ENCODE measurements at regions not wholly inside any gene's neighbourhood (a gene's known extent, or its start where the extent isn't known, plus 50 kb on each side); places are given as distances from the start of the nearest gene placed in this dataset.

DNA sequence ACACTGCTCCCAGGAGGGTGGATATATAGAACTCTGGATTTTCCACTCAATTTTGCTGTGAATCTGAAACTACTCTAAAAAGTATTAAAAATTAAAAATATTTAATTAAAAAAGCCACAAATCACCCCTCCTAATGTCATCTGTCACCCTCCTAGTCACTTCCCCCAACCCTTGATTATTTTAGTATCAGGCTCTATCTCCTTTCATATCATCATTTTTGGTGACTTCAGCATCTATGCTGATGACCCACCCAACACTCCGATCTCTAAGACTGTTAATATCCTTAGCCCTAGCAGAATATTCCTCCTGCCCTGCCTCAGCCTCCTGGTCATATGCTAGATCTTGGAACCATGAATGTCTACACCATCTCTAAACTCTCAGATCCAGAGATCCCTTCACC, 128.3 kb upstream of the SLC1A4 start:
- TF ChIP-seq EZH2 (IDR thresholded peaks at IDR 0.05; ENCODE audit: borderline replicate concordance, low read depth, low read length, severe bottlenecking) (no peak), FOS (IDR thresholded peaks at IDR 0.05; ENCODE audit: borderline replicate concordance, insufficient read depth, low read length) (no peak), POLR2AphosphoS5 (IDR thresholded peaks at IDR 0.05; ENCODE audit: insufficient read depth, low read depth, low read length) (no peak), POLR2A (IDR thresholded peaks at IDR 0.05; ENCODE audit: low read depth, low read length) (no peak), MYC (IDR thresholded peaks at IDR 0.05; ENCODE audit: low read depth, low read length) (no peak), JUN (IDR thresholded peaks at IDR 0.05; ENCODE audit: borderline replicate concordance, insufficient read depth, insufficient read length, low read depth) (no peak), GATA2 (IDR thresholded peaks at IDR 0.05; ENCODE audit: insufficient read depth, insufficient read length, low read depth, low read length) (no peak)
- TF ChIP-seq, protein P1, sequence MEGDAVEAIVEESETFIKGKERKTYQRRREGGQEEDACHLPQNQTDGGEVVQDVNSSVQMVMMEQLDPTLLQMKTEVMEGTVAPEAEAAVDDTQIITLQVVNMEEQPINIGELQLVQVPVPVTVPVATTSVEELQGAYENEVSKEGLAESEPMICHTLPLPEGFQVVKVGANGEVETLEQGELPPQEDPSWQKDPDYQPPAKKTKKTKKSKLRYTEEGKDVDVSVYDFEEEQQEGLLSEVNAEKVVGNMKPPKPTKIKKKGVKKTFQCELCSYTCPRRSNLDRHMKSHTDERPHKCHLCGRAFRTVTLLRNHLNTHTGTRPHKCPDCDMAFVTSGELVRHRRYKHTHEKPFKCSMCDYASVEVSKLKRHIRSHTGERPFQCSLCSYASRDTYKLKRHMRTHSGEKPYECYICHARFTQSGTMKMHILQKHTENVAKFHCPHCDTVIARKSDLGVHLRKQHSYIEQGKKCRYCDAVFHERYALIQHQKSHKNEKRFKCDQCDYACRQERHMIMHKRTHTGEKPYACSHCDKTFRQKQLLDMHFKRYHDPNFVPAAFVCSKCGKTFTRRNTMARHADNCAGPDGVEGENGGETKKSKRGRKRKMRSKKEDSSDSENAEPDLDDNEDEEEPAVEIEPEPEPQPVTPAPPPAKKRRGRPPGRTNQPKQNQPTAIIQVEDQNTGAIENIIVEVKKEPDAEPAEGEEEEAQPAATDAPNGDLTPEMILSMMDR (IDR thresholded peaks at IDR 0.05; ENCODE audit: extremely low read depth in 1 of 2, insufficient read depth in 1 of 2, low read depth in 1 of 2, low read length in 2 of 2), result no peak
- TF ChIP-seq, protein P2, sequence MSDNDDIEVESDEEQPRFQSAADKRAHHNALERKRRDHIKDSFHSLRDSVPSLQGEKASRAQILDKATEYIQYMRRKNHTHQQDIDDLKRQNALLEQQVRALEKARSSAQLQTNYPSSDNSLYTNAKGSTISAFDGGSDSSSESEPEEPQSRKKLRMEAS (IDR thresholded peaks at IDR 0.05; ENCODE audit: insufficient read depth, insufficient read length), result no peak

Measured in endothelial cell of umbilical vein (primary cell).